ENCODE measurements at regions not wholly inside any gene's neighbourhood (a gene's known extent, or its start where the extent isn't known, plus 50 kb on each side); places are given as distances from the start of the nearest gene placed in this dataset.

GRCh38 chr5:39525271-39525670, 100.5 kb upstream of the DAB2 start:
- TF ChIP-seq POLR2A (IDR thresholded peaks at IDR 0.05): no peak
- TF ChIP-seq EP300 (IDR thresholded peaks at IDR 0.05): no peak
- TF ChIP-seq CTCF (IDR thresholded peaks at IDR 0.05): no peak
- no peak for TF ChIP-seq POLR2AphosphoS5 (IDR thresholded peaks at IDR 0.05)
- no peak for DNase-seq
- Histone ChIP-seq H3K27ac (peak overlapping the region in 1 of 4 donors; percentile 55), H3K9me3 (no peaks in the 10 kb centered on the region), H3K36me3 (no peaks in the 10 kb centered on the region), H3K4me1 (peaks cover 0 to 11% (median 6%) of the 10 kb centered on the region in 4 donors), H3K4me3 (no peak overlapping the region), H3K27me3 (no peaks in the 10 kb centered on the region)
- 62 to 82% methylated on average over 2 of the region's 2 CpGs for WGBS, 2 donors
- intact Hi-C loops (cut with DNase I): no loop called here

GRCh38 chr5:39523821-39524220, 99.0 kb upstream of the DAB2 start:
- no peak for DNase-seq
- WGBS, 2 donors: 92 to 94% methylated on average over 4 of the region's 4 CpGs
- H3K27ac ChIP-seq: no peak overlapping the region
- no peak overlapping the region for H3K4me3 ChIP-seq
- TF ChIP-seq POLR2A (IDR thresholded peaks at IDR 0.05) (no peak), CTCF (IDR thresholded peaks at IDR 0.05) (no peak), POLR2AphosphoS5 (IDR thresholded peaks at IDR 0.05) (no peak), EP300 (IDR thresholded peaks at IDR 0.05) (no peak)
- no peaks in the 10 kb centered on the region for H3K36me3 ChIP-seq
- H3K27me3 ChIP-seq: no peaks in the 10 kb centered on the region
- intact Hi-C loops (cut with DNase I): no loop called here
- peaks cover 0 to 26% (median 21%) of the 10 kb centered on the region in 4 donors for H3K4me1 ChIP-seq
- no peaks in the 10 kb centered on the region for H3K9me3 ChIP-seq

- H3K36me3 ChIP-seq: no peaks in the 10 kb centered on the region
- peaks cover 0 to 43% (median 35%) of the 10 kb centered on the region in 4 donors for H3K4me1 ChIP-seq
- H3K9me3 ChIP-seq: no peaks in the 10 kb centered on the region
- no peak overlapping the region for H3K27ac ChIP-seq
- 76 to 79% methylated on average over 4 of the region's 4 CpGs for WGBS, 2 donors
- intact Hi-C loops (cut with DNase I): no loop called here
- DNase-seq: no peak
- no peak overlapping the region for H3K4me3 ChIP-seq
- no peak for TF ChIP-seq CTCF (IDR thresholded peaks at IDR 0.05)
- no peak for TF ChIP-seq POLR2A (IDR thresholded peaks at IDR 0.05)
- TF ChIP-seq POLR2AphosphoS5 (IDR thresholded peaks at IDR 0.05): no peak
- TF ChIP-seq EP300 (IDR thresholded peaks at IDR 0.05): no peak
- no peaks in the 10 kb centered on the region for H3K27me3 ChIP-seq
These were observed 97.3 kb upstream of the DAB2 start for GRCh38 chr5:39521940-39522590.

- no peak overlapping the region for H3K27ac ChIP-seq
These were observed 96.5 kb upstream of the DAB2 start for GRCh38 chr5:39521098-39521860.

More at GRCh38 chr5:39521098-39521860, 96.5 kb upstream of the DAB2 start:
- H3K4me3 ChIP-seq: no peak overlapping the region
- WGBS, 2 donors: 84 to 86% methylated on average over 2 of the region's 2 CpGs
- no peaks in the 10 kb centered on the region for H3K9me3 ChIP-seq
- intact Hi-C loops (cut with DNase I): no loop called here
- H3K27me3 ChIP-seq: no peaks in the 10 kb centered on the region
- DNase-seq: no peak
- no peaks in the 10 kb centered on the region for H3K36me3 ChIP-seq
- TF ChIP-seq POLR2AphosphoS5 (IDR thresholded peaks at IDR 0.05) (no peak), POLR2A (IDR thresholded peaks at IDR 0.05) (no peak), CTCF (IDR thresholded peaks at IDR 0.05) (no peak), EP300 (IDR thresholded peaks at IDR 0.05) (no peak)
- H3K4me1 ChIP-seq: peaks cover 0 to 44% (median 35%) of the 10 kb centered on the region in 4 donors
